GM23248 (cell line): ENCODE measurements at regions not wholly inside any gene's neighbourhood (a gene's known extent, or its start where the extent isn't known, plus 50 kb on each side); places are given as distances from the start of the nearest gene placed in this dataset.

Experiments
- EZH2 ChIP-seq: fragments of 200-600 bp; sonication (generic); IDR thresholded peaks from 2 replicates; pipeline ENCODE4 v1.6.1; 2018; ENCODE audit warnings: antibody characterized with exemption, mild to moderate bottlenecking; ENCODE audit not compliant: insufficient read depth, poor library complexity, severe bottlenecking
- EZH2phosphoT487 ChIP-seq: fragments of 200-600 bp; sonication (generic); IDR thresholded peaks from 2 replicates; pipeline ENCODE4 v1.6.1; 2018; ENCODE audit warnings: antibody characterized with exemption, moderate library complexity, mild to moderate bottlenecking, low read depth; ENCODE audit not compliant: insufficient read depth

GRCh38 chr5:2433086-2433485 is 318.4 kb downstream of the IRX2 start:
- TF ChIP-seq EZH2 (no peak), EZH2phosphoT487 (no peak)
